Adipocyte (in vitro differentiated cells): ENCODE measurements at regions not wholly inside any gene's neighbourhood (a gene's known extent, or its start where the extent isn't known, plus 50 kb on each side); places are given as distances from the start of the nearest gene placed in this dataset.
"Not testable (repeated sequence)": the region's sequence is repeated elsewhere in the genome, so short reads cannot be mapped to it uniquely, and the experiment has no call there.

Experiments
- DNase-seq: peaks from one replicate; pipeline ENCODE4 v3.0.0-alpha.2; 2015; ENCODE audit warnings: low read depth
- H3K27me3 ChIP-seq: replicated peaks from 2 replicates; pipeline ENCODE4 v1.7.0; 2013; ENCODE audit warnings: mild to moderate bottlenecking, low read length, moderate library complexity; ENCODE audit not compliant: control insufficient read depth, insufficient read depth
- H3K36me3 ChIP-seq: 2 replicates; pipeline ENCODE4 v1.7.0; 2013; ENCODE audit warnings: low read length, mild to moderate bottlenecking, moderate library complexity; ENCODE audit not compliant: control insufficient read depth, insufficient read depth, severe bottlenecking
- H3K4me1 ChIP-seq: 2 replicates; pipeline ENCODE4 v1.7.0; 2013; ENCODE audit warnings: mild to moderate bottlenecking, low read length, moderate library complexity; ENCODE audit not compliant: control insufficient read depth, insufficient read depth
- H3K4me3 ChIP-seq: 2 replicates; pipeline ENCODE4 v1.7.0; 2013; ENCODE audit warnings: mild to moderate bottlenecking, low read length, moderate library complexity
- H3K9ac ChIP-seq: 2 replicates; pipeline ENCODE4 v1.7.0; 2013; ENCODE audit warnings: mild to moderate bottlenecking, low read length, moderate library complexity
- H3K9me3 ChIP-seq: 2 replicates; pipeline ENCODE4 v1.7.0; 2013; ENCODE audit warnings: mild to moderate bottlenecking, low read length, moderate library complexity; ENCODE audit not compliant: control insufficient read depth

- not testable (repeated sequence) for H3K9ac ChIP-seq, H3K9me3 ChIP-seq, H3K36me3 ChIP-seq, H3K27me3 ChIP-seq, H3K4me1 ChIP-seq
- DNase-seq: peak; percentile 39
- H3K4me3 ChIP-seq: peak overlapping the region; percentile 71
These were observed 1812.2 kb upstream of the DEFB115 start for GRCh38 chr20:29445050-29445907.

- not testable (repeated sequence) for H3K27me3 ChIP-seq, H3K4me3 ChIP-seq, H3K36me3 ChIP-seq, H3K9ac ChIP-seq, H3K9me3 ChIP-seq, DNase-seq, H3K4me1 ChIP-seq
These were observed 1809.7 kb upstream of the DEFB115 start for GRCh38 chr20:29447517-29448484.

GRCh38 chr20:29448806-29449470, 1808.5 kb upstream of the DEFB115 start:
- Histone ChIP-seq H3K4me3 (no peak overlapping the region), H3K36me3 (no peaks in the 10 kb centered on the region), H3K27me3 (no peaks in the 10 kb centered on the region), H3K4me1 (no peaks in the 10 kb centered on the region), H3K9ac (no peak overlapping the region), H3K9me3 (no peaks in the 10 kb centered on the region)
- DNase-seq: no peak

GRCh38 chr20:29452186-29452585, 1805.3 kb upstream of the DEFB115 start:
- H3K36me3 ChIP-seq: no peaks in the 10 kb centered on the region
- no peaks in the 10 kb centered on the region for H3K4me1 ChIP-seq
- H3K4me3 ChIP-seq: no peak overlapping the region
- H3K9me3 ChIP-seq: no peaks in the 10 kb centered on the region
- DNase-seq: no peak
- H3K27me3 ChIP-seq: no peaks in the 10 kb centered on the region
- H3K9ac ChIP-seq: no peak overlapping the region

GRCh38 chr20:29456987-29457693, 1800.3 kb upstream of the DEFB115 start:
- H3K27me3 ChIP-seq, H3K4me1 ChIP-seq, H3K36me3 ChIP-seq, DNase-seq, H3K4me3 ChIP-seq, H3K9me3 ChIP-seq, H3K9ac ChIP-seq: not testable (repeated sequence)

GRCh38 chr20:29472606-29473005, 1784.9 kb upstream of the DEFB115 start:
- no peaks in the 10 kb centered on the region for H3K27me3 ChIP-seq
- no peak overlapping the region for H3K9ac ChIP-seq
- H3K36me3 ChIP-seq: no peaks in the 10 kb centered on the region

GRCh38 chr20:29492840-29493239, 1764.6 kb upstream of the DEFB115 start:
- H3K9me3 ChIP-seq, H3K4me1 ChIP-seq, H3K4me3 ChIP-seq, H3K36me3 ChIP-seq, DNase-seq, H3K27me3 ChIP-seq, H3K9ac ChIP-seq: not testable (repeated sequence)

More at GRCh38 chr20:29472606-29473005, 1784.9 kb upstream of the DEFB115 start:
- no peak for DNase-seq
- no peaks in the 10 kb centered on the region for H3K4me1 ChIP-seq
- no peaks in the 10 kb centered on the region for H3K9me3 ChIP-seq
- no peak overlapping the region for H3K4me3 ChIP-seq

GRCh38 chr20:29496767-29497166, 1760.7 kb upstream of the DEFB115 start:
- not testable (repeated sequence) for H3K9ac ChIP-seq, DNase-seq, H3K27me3 ChIP-seq, H3K4me1 ChIP-seq, H3K9me3 ChIP-seq, H3K36me3 ChIP-seq
- H3K4me3 ChIP-seq: peak overlapping the region; percentile 33

GRCh38 chr20:29497261-29497671, 1760.2 kb upstream of the DEFB115 start:
- no peaks in the 10 kb centered on the region for H3K4me1 ChIP-seq
- H3K4me3 ChIP-seq: peak overlapping the region; percentile 33
- no peaks in the 10 kb centered on the region for H3K27me3 ChIP-seq
- no peak overlapping the region for H3K9ac ChIP-seq
- no peaks in the 10 kb centered on the region for H3K36me3 ChIP-seq
- DNase-seq: no peak
- H3K9me3 ChIP-seq: no peaks in the 10 kb centered on the region

- not testable (repeated sequence) for H3K4me3 ChIP-seq, H3K36me3 ChIP-seq, H3K27me3 ChIP-seq, H3K9me3 ChIP-seq, H3K4me1 ChIP-seq, DNase-seq, H3K9ac ChIP-seq
These were observed 1759.8 kb upstream of the DEFB115 start for GRCh38 chr20:29497684-29498083.
